SIG-M5 (cell line): ENCODE measurements at regions not wholly inside any gene's neighbourhood (a gene's known extent, or its start where the extent isn't known, plus 50 kb on each side); places are given as distances from the start of the nearest gene placed in this dataset.

Experiments used
- DNase-seq: peaks from one replicate; lab custom pipeline; 2025; lab: John Stamatoyannopoulos, UW

DNA sequence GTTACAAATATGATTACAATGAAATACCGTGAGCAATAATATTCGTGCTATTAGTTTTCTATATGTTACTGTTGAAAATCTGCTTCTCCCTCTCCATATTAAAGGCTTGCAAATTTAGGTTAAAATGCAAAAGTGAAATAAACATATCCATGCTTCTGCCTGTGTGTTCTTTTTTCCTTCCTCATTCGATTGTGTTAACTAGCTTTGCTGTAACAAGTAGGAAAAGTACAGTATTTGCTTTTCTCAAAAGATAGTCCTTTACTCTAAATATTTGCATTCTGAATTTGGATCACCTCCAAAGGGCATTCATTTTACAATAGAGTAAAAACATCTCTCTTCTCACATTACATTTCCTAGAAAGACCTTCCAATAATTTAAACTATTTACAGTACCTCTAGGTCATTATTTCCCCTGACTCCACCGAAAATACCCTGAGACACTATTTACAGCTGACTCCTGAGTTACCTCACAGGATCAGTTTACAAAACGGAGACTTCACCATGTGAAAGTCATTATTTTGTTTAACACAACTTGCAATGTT is 835.0 kb upstream of the FANCL start:
- no peak for DNase-seq

DNA sequence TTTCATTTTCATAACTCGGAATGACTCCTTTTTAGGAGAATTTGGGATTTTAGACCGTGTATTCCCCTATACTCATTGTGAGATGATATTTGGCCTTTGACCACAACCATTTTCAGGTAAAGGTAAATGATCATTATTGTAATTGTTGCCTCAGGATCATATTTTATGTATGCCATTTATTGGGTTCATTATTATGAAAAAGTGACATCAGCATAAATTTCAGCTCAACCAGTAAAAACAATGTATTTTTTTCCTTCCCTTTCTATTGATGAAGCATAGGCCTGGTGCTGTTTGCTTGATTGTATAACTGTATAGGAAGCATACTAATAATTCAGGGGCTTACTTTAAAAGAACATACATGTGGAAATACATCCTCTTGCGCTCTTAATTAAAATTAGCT is 832.9 kb upstream of the FANCL start:
- no peak for DNase-seq

DNA sequence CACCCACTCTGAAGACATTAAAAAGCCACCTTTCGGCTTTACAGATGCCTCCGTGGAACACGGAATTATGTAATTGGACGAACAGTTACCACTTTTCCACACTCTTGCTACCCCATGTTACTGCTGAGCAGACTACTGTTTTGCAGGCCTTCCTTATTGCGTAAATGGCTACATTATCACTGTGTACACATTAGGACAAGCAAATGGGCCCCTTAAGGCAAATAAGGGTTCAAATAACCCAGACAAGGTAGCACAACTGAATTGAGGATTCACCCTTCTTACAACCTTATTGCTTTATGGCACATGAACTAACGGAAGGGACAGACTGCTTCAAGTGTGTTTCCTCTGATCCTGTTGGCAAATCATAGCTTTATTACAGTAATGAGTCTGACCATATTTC is 832.2 kb upstream of the FANCL start:
- DNase-seq, result no peak

DNA sequence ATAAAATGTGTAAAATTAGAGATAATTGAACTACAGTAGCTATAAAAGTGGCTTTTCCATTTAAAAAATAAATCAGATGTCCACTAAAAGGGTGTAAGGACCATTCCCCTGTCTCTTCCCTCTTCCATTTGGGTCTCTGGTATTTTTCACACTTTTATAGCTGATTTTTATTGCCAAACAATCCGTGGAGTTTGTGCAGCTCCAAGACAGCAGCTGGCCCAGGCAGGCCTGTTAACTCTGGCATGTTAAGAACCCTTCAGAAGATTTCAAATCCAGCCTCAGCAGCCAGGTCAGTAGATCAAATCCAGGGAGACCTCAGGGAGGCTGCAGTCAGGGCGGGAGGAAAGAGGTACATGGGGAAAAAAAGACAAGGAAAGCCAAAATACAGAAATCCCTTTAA is 827.1 kb upstream of the FANCL start:
- no peak for DNase-seq

DNA sequence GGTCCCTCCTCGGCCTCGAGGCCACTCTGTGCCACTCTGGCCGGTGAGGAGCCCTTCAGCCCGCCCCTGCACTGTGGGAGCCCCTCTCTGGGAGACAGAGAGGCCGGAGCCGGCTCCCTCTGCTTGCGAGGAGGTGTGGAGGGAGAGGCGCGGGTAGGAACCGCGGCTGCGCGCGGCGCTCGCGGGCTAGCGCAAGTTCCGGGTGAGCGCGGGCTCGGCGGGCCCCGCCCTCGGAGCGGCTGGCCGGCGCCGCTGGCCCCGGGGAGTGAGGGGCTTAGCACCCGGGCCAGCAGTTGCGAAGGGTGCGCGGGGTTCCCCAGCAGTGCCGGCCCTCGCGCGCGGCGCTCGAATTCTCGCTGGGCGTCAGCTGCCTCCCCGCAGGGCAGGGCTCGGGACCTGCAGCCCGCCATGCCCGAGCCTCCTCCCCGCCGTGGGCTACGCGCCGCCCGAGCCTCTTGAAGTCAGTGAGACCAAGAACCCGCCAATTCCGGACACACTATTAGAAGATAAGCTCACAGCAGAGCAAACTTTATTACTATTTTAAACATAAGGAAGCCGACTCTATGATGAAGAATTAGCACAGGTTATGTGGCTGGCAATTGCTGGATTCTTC is 825.8 kb upstream of the FANCL start:
- DNase-seq, result no peak

DNA sequence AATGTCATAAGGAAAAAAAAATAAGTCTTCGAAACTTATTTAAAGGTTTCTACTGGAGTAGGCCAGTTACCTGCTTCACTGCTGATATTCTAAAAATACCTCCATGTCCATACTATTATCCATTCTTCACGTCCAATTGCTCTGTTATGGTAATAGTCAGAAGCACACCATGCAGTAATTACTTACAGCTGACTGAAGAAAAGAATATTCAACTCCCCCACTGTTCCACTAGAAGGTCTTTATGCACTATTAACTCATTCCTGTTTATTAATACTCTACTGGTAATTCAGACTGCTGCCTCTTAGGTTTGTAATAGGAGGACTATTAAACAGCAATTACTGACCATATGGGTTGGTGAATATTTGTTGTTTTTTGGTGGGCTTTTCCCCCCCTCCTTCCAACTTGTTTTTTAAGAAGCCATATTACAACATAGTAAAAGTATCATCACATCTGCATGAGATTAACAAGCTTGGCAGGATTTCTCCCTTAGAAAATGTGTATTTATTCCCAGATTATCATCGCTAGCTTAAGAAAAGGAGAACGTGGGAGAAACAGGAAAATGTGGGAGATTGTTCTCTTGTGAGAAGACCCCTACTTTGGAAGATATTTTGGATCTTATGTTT is 806.4 kb upstream of the FANCL start:
- no peak for DNase-seq

DNA sequence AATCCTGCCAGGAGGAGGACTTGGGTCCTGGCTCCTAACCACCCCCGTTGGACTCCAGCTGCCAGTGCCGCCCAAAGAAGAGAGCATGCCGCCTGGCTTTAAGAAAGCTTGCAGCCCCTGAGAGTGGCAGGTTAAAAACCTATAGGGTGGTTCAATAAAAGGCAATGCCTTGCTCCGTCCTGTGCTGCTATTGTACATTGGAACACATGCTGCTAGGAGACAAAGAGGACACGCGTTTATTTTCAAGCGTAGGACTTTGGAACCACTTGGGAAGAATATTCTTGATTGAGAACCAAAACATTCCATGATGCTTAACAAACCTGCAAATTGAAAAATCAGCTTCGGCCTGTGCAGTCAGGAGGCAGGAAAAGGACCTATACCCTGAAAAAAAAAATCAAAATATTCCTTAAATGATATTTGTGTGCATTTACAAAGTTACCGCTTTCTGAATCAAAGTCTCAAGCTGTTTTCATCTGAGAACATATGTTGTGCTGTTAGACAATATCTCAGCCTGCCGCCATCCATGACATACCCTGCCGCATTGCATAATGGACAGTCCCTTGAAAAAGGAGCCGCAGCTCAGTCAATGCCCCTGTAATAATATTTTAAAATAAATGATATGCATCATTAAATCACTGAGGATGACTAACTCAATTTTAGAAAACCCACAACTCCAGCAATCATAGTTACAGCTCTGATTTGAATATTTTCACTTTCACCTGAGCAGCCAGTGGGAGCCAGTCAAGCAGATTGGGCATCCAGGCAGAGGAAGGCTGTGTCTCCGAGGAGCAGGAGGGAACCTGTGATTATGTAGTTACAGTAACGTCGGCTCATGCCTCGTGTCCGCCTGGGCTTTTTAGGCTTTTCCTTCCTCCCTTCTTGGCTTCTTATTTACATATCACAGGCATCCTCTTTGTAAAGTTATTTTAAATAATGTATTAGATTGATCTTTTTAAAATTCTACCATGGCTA is 805.6 kb upstream of the FANCL start:
- DNase-seq, result no peak

DNA sequence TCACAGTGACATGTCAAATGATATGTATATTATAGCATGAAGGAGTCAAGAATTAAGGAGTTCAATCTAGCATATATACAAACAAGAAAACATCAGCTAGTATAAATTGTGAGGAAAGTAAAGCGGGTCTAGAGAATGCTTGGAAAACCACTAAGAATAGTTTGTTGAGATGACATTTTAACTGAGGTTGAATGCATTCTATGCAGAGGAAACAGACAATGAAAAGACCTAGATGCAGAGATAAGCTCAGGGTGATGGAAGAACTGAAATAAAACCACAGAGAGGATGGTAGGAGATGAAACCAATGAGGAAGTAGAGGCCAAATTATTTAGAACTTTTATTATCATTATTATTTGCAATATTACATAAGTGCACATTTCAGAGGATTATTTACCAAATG is 803.6 kb upstream of the FANCL start:
- DNase-seq, result no peak

DNA sequence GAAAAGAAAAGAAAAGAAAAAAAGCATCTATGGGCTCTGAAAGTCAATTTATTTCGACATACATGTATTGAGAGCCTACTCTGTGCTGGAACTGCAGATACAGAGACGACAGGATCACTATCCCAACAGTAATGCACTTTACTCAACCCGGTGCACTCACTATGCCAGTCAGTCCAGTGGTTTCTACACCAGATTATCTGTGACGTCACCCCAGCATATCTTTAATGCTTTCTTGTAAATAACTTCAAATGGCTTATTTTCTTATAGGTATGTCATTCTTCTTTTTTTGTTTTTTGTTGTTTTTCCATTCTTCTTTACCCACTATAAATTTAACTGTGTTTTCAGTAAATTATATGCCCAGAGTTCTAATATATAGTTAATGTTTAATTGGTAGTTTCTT is 800.0 kb upstream of the FANCL start:
- no peak for DNase-seq

DNA sequence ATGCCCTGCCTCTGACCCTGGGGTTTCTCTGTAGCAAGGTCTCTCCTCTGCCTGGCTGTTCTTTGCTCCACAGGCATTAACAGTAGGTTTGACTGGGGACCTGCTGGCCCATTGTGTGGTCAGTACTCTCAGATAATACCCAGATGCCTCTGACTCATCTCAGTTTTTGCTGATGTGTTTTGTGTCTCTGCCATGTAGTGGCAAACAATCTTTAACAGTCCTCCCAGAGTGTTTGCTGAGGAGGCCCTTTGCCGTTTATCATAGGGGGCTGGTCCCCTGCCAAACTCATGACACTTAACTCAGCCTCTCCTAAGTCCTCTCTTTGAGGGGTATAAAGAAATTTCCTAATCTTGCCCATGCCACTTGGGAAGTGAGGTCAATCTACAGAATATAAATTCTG is 793.7 kb upstream of the FANCL start:
- no peak for DNase-seq

DNA sequence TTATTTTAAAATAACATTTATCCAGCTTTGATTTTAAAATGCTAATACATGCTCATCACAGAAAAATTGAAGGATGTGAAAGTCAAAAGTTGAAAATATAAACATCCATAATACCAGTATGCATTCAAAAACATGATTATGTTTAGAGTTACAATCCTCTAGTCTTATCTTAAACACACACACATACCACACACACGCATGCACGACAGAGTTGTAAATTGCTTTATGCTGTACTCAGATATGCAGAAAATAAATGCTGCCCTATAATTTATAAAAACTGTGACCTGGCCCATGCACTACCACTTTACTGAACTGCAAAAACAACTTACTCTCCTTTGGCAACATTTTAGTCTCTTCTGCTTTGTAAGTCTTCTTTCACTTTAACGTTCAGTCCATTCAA is 793.0 kb upstream of the FANCL start:
- no peak for DNase-seq

DNA sequence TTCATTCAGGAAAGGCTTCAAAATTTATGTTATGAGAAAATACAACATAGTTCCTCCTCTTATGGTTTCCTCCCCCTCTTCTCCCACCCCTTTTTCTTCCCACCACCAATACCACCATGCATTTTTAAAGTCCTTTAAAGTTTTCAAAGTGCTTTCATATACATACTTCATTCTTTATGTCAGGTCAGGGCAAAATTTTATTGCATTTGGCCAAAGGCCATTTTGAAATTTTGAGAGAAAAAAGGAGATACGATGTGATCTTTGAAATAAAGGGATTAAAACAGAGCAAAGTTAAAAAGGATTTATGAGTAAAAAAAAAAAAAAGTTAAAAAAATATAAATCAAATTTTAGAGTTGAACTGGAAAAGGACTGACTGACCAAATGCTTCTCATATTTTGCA is 792.5 kb upstream of the FANCL start:
- no peak for DNase-seq

DNA sequence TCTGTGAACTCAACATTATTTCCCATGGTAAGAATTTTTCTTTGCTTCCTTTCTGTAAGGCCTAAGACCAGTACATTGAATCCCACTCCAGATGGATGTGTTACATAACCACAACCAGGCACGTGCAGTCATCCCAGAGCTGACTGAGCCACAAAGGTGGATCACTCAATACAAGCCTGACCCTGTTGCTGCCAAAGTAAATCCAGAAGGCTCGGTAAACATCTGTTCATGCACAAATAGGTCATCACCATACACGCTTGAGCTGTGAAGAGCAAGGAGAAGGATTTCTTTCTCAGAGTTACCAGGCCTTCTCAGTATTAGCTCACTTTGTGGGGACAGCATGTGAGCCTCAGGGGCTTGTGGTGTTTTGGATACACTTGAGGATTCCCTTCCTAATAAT is 791.4 kb upstream of the FANCL start:
- no peak for DNase-seq

DNA sequence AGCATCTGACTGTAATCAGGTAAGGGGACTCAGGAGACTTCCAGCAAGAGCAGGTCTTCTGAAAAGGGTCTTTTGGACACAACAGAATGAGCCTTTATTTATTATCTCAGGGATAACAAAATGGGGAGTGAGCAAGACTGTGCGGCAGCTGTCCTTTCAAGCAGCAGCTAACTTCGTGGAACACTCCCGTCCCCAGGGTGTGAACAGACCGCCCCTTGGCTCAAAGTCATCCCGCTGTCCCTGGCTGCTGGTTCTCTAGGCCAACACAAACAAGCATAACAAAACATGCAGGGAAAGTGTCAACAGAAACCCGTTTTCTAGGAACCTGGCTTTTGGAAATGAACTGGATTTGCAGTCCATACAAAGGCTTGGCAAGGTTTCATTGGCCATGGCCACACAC is 787.9 kb upstream of the FANCL start:
- no peak for DNase-seq

DNA sequence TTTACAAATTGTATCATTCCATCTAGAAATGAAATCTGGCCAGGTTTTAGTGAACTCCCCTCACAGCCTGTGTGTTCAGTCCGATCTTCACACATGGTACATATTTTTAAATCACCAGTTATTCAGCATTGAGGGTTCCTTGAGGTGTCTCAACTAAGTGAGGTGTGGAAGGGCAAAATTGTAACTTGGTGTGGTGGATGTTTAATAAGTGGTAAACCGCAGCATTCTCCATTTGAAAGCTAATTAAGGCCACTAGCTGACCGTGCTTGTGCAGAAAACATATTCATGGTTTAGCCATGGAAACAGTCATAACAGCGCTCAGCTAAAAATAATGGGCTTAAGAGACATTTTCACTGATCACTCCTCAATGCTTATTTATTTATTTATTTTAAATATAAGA is 786.2 kb upstream of the FANCL start:
- no peak for DNase-seq

DNA sequence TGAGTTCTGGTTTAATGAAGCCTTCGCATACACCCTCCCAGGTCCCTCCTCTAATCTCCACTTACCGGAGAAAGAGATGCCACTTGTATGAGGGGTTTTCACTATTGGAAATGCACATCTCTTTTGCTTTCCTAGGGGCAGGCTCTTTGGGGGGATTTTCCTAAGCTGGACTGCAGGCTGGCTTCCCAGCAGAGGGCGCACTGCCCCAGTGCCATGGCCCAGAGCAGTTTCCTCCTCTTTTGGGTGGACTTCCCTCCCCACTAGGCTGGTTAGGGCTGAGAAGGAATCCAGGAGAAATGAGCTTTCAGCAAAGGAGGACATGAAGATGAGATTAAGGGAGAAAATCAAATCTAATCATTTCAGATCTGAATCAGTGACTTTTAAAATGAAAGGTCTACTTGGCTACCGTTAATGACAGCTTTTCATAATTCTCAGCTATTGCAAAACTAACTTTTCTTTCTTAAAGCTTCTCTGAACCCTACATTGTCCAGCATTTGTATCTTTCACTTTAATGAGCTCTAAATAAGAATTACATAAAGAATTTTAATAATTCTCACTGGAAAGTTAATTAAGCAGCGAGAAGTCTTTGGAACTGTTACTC is 784.1 kb upstream of the FANCL start:
- DNase-seq, result no peak

DNA sequence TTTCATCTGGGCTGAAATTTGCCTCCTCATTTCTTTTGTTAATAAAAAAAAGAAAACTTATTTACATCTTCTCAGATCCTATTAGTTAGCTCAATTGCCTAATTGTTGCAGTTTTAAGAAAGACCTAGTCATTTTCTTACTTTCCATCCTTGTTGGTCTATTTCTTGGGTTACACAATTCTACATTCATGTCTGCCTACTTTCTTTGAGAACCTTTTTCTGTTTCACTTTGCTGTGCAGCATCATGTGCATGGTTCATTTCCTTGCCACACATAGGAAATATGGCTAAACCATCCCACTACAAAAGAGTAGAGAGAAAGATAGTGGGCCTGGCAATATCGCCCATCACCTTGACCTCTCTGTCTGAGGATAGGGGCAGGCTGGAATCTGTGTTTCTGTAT is 780.7 kb upstream of the FANCL start:
- no peak for DNase-seq

DNA sequence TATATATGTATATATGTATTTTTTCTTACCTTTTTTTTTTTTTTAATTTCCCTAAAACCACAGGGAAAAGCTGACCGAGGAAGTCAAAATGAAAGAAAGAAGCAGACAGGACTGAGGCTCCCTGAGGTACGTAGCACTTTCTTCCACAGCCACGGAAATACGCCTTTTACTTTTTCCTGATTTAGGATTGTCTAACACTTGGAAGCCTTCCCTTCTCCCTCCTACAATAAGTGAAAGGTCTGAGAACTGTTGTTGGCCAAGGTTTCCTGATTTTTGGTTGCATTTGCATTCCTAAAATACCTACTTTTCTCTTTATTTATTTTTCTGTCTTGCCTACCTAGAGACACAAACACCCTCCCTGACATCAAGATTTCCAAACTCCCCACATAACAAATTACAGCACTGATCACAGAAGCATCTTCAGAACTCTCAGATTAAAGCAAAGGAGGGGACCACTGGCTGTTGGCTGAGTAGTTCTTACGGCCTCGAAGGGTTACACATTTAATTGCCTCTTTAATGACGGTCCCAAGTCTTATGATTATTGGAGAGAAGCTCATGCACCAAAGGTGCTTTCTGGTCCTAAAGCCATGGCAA is 778.5 kb upstream of the FANCL start:
- no peak for DNase-seq

DNA sequence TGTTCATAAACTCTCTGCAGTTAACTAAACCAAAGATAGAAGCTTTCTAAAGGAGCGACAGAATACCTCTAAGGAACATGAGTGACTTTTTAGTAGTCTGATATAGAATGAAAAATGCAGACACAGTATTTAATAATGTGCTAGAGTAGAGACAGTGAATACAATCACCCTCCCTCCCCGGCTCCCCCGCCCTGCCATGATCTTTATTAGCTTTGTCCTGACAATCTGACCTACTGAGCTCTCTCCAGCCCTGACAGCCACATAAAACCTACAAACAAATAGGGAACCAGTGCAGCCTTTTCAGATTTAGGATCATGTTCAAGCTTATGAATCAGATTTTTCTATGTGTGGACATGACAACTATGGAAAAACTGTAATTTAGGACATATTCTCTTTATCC is 777.6 kb upstream of the FANCL start:
- DNase-seq, result no peak

DNA sequence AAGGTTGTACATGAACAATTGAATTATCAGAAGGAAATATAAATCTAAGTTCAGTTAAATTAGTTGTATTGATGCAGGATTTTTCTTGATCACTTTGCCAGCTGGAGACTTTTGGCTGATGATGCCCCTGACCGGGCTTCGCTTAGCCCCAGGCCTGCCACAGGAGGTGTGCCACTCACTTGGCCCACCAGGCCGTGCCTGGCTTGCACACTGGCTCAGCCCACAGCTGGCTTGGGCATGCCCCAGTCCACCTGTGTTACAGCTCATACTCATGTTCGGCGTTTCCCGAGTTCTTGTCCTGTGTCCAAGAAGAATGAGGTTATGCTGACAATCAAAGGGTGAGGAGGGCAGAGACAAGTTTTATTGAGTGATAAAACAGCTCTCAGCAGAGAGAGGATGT is 773.9 kb upstream of the FANCL start:
- DNase-seq, result no peak

DNA sequence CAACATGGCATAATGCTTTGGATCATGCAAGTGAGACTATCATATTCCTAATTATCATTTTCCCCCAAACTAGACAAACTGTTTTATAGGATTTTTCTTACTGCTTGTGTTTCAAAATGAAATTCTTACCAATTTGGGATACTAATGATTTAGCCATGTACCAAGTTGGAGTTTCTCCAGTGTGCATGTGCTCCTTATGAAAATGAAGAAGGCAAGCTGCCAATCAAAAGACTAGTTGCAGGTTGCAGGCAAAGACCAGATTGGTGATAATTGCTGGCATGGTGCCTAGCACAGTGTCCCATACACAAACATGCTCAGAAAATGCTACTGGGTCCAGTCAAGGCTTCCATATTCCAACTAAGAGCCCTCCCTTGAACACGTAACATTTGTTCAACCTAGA is 771.8 kb upstream of the FANCL start:
- no peak for DNase-seq

DNA sequence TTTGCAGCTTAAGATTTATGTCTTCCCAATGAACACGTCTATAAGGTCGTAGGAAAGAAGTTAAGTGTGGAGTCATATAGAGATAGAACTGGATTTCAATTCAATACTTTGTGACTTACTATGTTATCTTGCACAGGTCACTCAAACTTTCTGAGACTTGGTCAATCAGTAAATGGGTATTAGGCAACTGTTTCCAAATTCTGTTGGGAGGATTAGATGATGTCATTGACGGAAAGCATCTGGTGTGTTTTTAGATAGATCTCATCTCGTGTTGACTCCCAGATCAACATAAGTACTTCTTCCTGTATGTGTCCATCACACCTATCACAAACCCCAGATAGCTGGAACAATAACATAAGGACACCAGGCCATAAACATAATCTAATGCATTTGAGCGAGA is 771.1 kb upstream of the FANCL start:
- no peak for DNase-seq
